SK-N-MC (cell line): ENCODE measurements at regions not wholly inside any gene's neighbourhood (a gene's known extent, or its start where the extent isn't known, plus 50 kb on each side); places are given as distances from the start of the nearest gene placed in this dataset.

Experiments
- EZH2 ChIP-seq: fragments of 200-600 bp; sonication (generic); IDR thresholded peaks from one replicate; pipeline ENCODE4 v1.6.1; 2017; ENCODE audit warnings: antibody characterized with exemption
- FOXP2 ChIP-seq: optimal IDR thresholded peaks from 2 replicates; pipeline ENCODE3; 2011; ENCODE audit warnings: mild to moderate bottlenecking, moderate library complexity; ENCODE audit not compliant: insufficient read depth; ENCODE audit errors: extremely low read length, control extremely low read depth
- POLR2AphosphoS5 ChIP-seq: IDR thresholded peaks from 2 replicates; pipeline ENCODE4 v1.6.1; 2012; ENCODE audit warnings: mild to moderate bottlenecking, low read depth, low read length, borderline replicate concordance

- TF ChIP-seq POLR2AphosphoS5 (no peak), EZH2 (no peak), FOXP2 (no peak)
Measured at GRCh38 chr7:25034136-25034535, 54.2 kb upstream of the OSBPL3 start.
